HCT116 (cell line): ENCODE measurements at regions not wholly inside any gene's neighbourhood (a gene's known extent, or its start where the extent isn't known, plus 50 kb on each side); places are given as distances from the start of the nearest gene placed in this dataset.

Source experiments
- ATAC-seq: fragments of 200-7000 bp; cut with Tn5 transposase; 2 replicates; pipeline ENCODE4 v1.9.1; 2020; ENCODE audit warnings: mild to moderate bottlenecking, moderate library complexity
- BruUV-seq: library from RNA; stranded (reverse); fragments of 400-500 nt; replicated peaks from 2 replicates; lab custom pipeline; 2021; lab: Mats Ljungman, UMichigan
- CTCF ChIA-PET: fragments of 300-600 bp; sonication (Branson Sonifier 250); formaldehyde crosslinking; loops from one replicate; lab custom pipeline; 2021; ENCODE audit warnings: antibody characterized with exemption; lab: Charles Lee
- POLR2A ChIA-PET: fragments of 300-600, 350-600 bp; sonication (Branson Sonifier 250); formaldehyde crosslinking; loops from one replicate; lab custom pipeline; 2021; ENCODE audit warnings: antibody characterized with exemption; lab: Charles Lee
- RAD21 ChIA-PET, 2 experiments: fragments of 300-600 bp; sonication (Branson Sonifier 250); formaldehyde crosslinking; loops; one replicate each; lab custom pipeline; 2023; ENCODE audit warnings: low total read pairs in 2 of 2; ENCODE audit not compliant: uncharacterized antibody in 2 of 2, unreplicated experiment in 2 of 2, low non-redundant PET in 1 of 2; lab: Charles Lee
- DNase-seq: peaks from one replicate; pipeline ENCODE4 v3.0.0-alpha.2; 2010; ENCODE audit warnings: low read depth, low spot score
- H2AFZ ChIP-seq: fragments of 200-600 bp; shearing (Covaris generic), sonication (generic); 2 replicates; pipeline ENCODE4 v1.6.1; 2017; ENCODE audit warnings: low read depth, mixed run types, mixed read lengths, antibody characterized with exemption, low read length; ENCODE audit not compliant: poor library complexity, severe bottlenecking
- H3K27ac ChIP-seq: 2 replicates; pipeline ENCODE4 v1.5.1; 2012; ENCODE audit warnings: low read depth, low read length
- H3K27me3 ChIP-seq: fragments of 200-600 bp; sonication (generic); 2 replicates; pipeline ENCODE4 v1.6.1; 2016; ENCODE audit warnings: mixed run types, low read length, mixed read lengths; ENCODE audit not compliant: insufficient read depth
- H3K36me3 ChIP-seq, 2 experiments: fragments of 200-500 bp in 1 of 2; fragments of 200-600 bp in 1 of 2; sonication (Bioruptor generic) in 1 of 2; sonication (generic) in 1 of 2; 2 replicates each; pipeline versions ENCODE4 v1.5.1 to v1.6.1; 2014 to 2016; ENCODE audit warnings: low read length in 2 of 2, inconsistent platforms in 1 of 2, mixed read lengths in 1 of 2, mixed run types in 1 of 2; ENCODE audit not compliant: insufficient read depth in 2 of 2, control insufficient read depth in 1 of 2
- H3K4me1 ChIP-seq, 2 experiments: fragments of 200-600 bp in 1 of 2; sonication (generic) in 1 of 2; 2 replicates each; pipeline versions ENCODE4 v1.5.1 to v1.6.1; 2012 to 2017; ENCODE audit warnings: low read length in 2 of 2, inconsistent platforms in 1 of 2, mild to moderate bottlenecking in 1 of 2, mixed read lengths in 1 of 2, mixed run types in 1 of 2, moderate library complexity in 1 of 2; ENCODE audit not compliant: insufficient read depth in 2 of 2, control insufficient read depth in 1 of 2
- H3K4me2 ChIP-seq: fragments of 200-600 bp; sonication (generic); 2 replicates; pipeline ENCODE4 v1.6.1; 2017; ENCODE audit warnings: mixed run types, low read length, mixed read lengths
- H3K4me3 ChIP-seq, 2 experiments: fragments of 200-600 bp in 1 of 2; sonication (generic) in 1 of 2; replicated peaks in 1 of 2; 2 replicates each; pipeline ENCODE4 v1.5.1; 2011 to 2016; ENCODE audit warnings: low read length in 2 of 2, control low read depth in 1 of 2, low read depth in 1 of 2, mild to moderate bottlenecking in 1 of 2, mixed read lengths in 1 of 2, mixed run types in 1 of 2
- H3K79me2 ChIP-seq: fragments of 200-600 bp; sonication (generic); 2 replicates; pipeline ENCODE4 v1.6.1; 2017; ENCODE audit warnings: mild to moderate bottlenecking, mixed run types, low read length, moderate library complexity, mixed read lengths; ENCODE audit not compliant: insufficient read depth
- H3K9ac ChIP-seq: fragments of 200-600 bp; sonication (generic); 2 replicates; pipeline ENCODE4 v1.6.1; 2016; ENCODE audit warnings: low read length, mixed read lengths
- H3K9me2 ChIP-seq: fragments of 200-600 bp; sonication (generic), shearing (Covaris generic); 2 replicates; pipeline ENCODE4 v1.6.1; 2017; ENCODE audit warnings: mixed run types, mild to moderate bottlenecking, moderate library complexity; ENCODE audit not compliant: insufficient read depth
- H3K9me3 ChIP-seq, 2 experiments: fragments of 200-500 bp in 1 of 2; fragments of 200-600 bp in 1 of 2; sonication (Bioruptor generic) in 1 of 2; sonication (generic) in 1 of 2; 2 replicates each; pipeline ENCODE4 v1.6.1; 2014 to 2017; ENCODE audit warnings: low read length in 2 of 2, mixed read lengths in 2 of 2, inconsistent platforms in 1 of 2, low read depth in 1 of 2, mild to moderate bottlenecking in 1 of 2, mixed run types in 1 of 2, moderate library complexity in 1 of 2; ENCODE audit not compliant: control insufficient read depth in 1 of 2, insufficient read depth in 1 of 2
- H4K20me1 ChIP-seq: fragments of 200-600 bp; sonication (generic), shearing (Covaris generic); 2 replicates; pipeline ENCODE4 v1.6.1; 2017; ENCODE audit warnings: mixed run types, mild to moderate bottlenecking, moderate library complexity; ENCODE audit not compliant: insufficient read depth
- ATF3 ChIP-seq: IDR thresholded peaks from 2 replicates; pipeline ENCODE4 v1.6.1; 2012
- CBX3 ChIP-seq: IDR thresholded peaks from 2 replicates; pipeline ENCODE4 v1.6.1; 2012; ENCODE audit warnings: low read depth
- CTCF ChIP-seq, 3 experiments: fragments of 200-600 bp in 1 of 3; sonication (generic) in 1 of 3; IDR thresholded peaks in 2 of 3; conservative IDR thresholded peaks in 1 of 3; 2 replicates each; pipeline ENCODE4 v1.5.1; 2012 to 2017; ENCODE audit warnings: low read depth in 2 of 3, low read length in 2 of 3, antibody characterized with exemption in 1 of 3, borderline replicate concordance in 1 of 3, control low read depth in 1 of 3, mild to moderate bottlenecking in 1 of 3, mixed read lengths in 1 of 3, mixed run types in 1 of 3, moderate library complexity in 1 of 3; ENCODE audit not compliant: insufficient read depth in 1 of 3
- EGR1 ChIP-seq: IDR thresholded peaks from 2 replicates; pipeline ENCODE4 v1.6.1; 2012; ENCODE audit warnings: low read depth
- ELF1 ChIP-seq: IDR thresholded peaks from 2 replicates; pipeline ENCODE4 v1.6.1; 2012; ENCODE audit warnings: low read depth, borderline replicate concordance
- EZH2 ChIP-seq: fragments of 200-600 bp; sonication (generic); IDR thresholded peaks from 2 replicates; pipeline ENCODE4 v1.6.1; 2017; ENCODE audit warnings: antibody characterized with exemption, mixed run types
- EZH2phosphoT487 ChIP-seq: fragments of 200-600 bp; IDR thresholded peaks from 2 replicates; pipeline ENCODE4 v1.6.1; 2018; ENCODE audit warnings: antibody characterized with exemption, borderline replicate concordance
- FOSL1 ChIP-seq: IDR thresholded peaks from 2 replicates; pipeline ENCODE4 v1.6.1; 2012; ENCODE audit warnings: low read depth
- MAX ChIP-seq: IDR thresholded peaks from 2 replicates; pipeline ENCODE4 v1.6.1; 2012
- SIN3A ChIP-seq: IDR thresholded peaks from 2 replicates; pipeline ENCODE4 v1.6.1; 2012; ENCODE audit warnings: low read depth
- SP1 ChIP-seq: IDR thresholded peaks from 2 replicates; pipeline ENCODE4 v1.6.1; 2012; ENCODE audit warnings: low read depth
- TCF7L2 ChIP-seq: IDR thresholded peaks from 2 replicates; pipeline ENCODE4 v1.7.0; 2011; ENCODE audit warnings: borderline replicate concordance, inconsistent platforms; ENCODE audit not compliant: insufficient read depth, insufficient read length; ENCODE audit errors: extremely low read depth
- YY1 ChIP-seq: IDR thresholded peaks from 2 replicates; pipeline ENCODE4 v1.6.1; 2011; ENCODE audit warnings: low read length, low read depth, moderate library complexity, mild to moderate bottlenecking; ENCODE audit not compliant: insufficient replicate concordance; ENCODE audit errors: extremely low read depth
- ZNF274 ChIP-seq: fragments of 200-500 bp; sonication (Bioruptor generic); IDR thresholded peaks from 2 replicates; pipeline ENCODE4 v1.6.1; 2014; ENCODE audit warnings: mild to moderate bottlenecking, low read depth, low read length, inconsistent platforms
- intact Hi-C: fragments of 100-400 bp; cut with micrococcal nuclease; formaldehyde crosslinking; loops from 2 replicates; pipeline ENCODE4 v1.10.0; 2022

GRCh38 chr11:119936426-119936825, 201.5 kb downstream of the TRIM29 start (continued):
- TF ChIP-seq EZH2: no peak
- TF ChIP-seq MAX: no peak
- no peak for TF ChIP-seq ELF1

- TF ChIP-seq ZNF274 (no peak), CBX3 (no peak), SP1 (no peak), EZH2 (no peak)
- intact Hi-C loops: no loop called here
- Histone ChIP-seq H2AFZ (no peak overlapping the region), H3K4me3 (no peak overlapping the region), H3K9ac (no peak overlapping the region), H4K20me1 (no peaks in the 10 kb centered on the region), H3K27me3 (peaks cover 60% of the 10 kb centered on the region), H3K27ac (no peak overlapping the region), H3K4me2 (no peak overlapping the region), H3K79me2 (no peaks in the 10 kb centered on the region), H3K36me3 (no peaks in the 10 kb centered on the region), H3K4me1 (no peaks in the 10 kb centered on the region), H3K9me2 (no peaks in the 10 kb centered on the region), H3K9me3 (no peaks in the 10 kb centered on the region)
- CTCF ChIA-PET: no interaction called here
- POLR2A ChIA-PET: no interaction called here
- BruUV-seq: no TSS peak
- ATAC-seq: no peak
- DNase-seq: no peak
- RAD21 ChIA-PET: no interaction called here
Observed at GRCh38 chr11:119935349-119935925, 202.5 kb downstream of the TRIM29 start.

GRCh38 chr11:119934866-119935265, 203.0 kb downstream of the TRIM29 start:
- TF ChIP-seq YY1 (no peak), EGR1 (no peak), SIN3A (no peak), ATF3 (no peak), FOSL1 (no peak), ELF1 (no peak), TCF7L2 (no peak), CTCF (IDR thresholded peaks at IDR 0.05 in 2 of 3, conservative IDR thresholded peaks at IDR 0.05 in 1 of 3; ENCODE audit: borderline replicate concordance in 1 of 3, insufficient read depth in 1 of 3, low read depth in 2 of 3, low read length in 2 of 3) (no peak), EZH2phosphoT487 (no peak), EZH2 (no peak)
- RAD21 ChIA-PET: no interaction called here
- DNase-seq (no peak), ATAC-seq (no peak)
- no peak overlapping the region for H3K4me2 ChIP-seq
- no peaks in the 10 kb centered on the region for H3K9me2 ChIP-seq
- POLR2A ChIA-PET: no interaction called here
- no peaks in the 10 kb centered on the region for H3K79me2 ChIP-seq
- no peaks in the 10 kb centered on the region for H3K9me3 ChIP-seq
- H3K4me1 ChIP-seq: no peaks in the 10 kb centered on the region
- no peaks in the 10 kb centered on the region for H3K36me3 ChIP-seq
- CTCF ChIA-PET: no interaction called here
- H4K20me1 ChIP-seq: no peaks in the 10 kb centered on the region
- no TSS peak for BruUV-seq
- H3K27ac ChIP-seq: no peak overlapping the region
- no peak overlapping the region for H3K9ac ChIP-seq
- H3K27me3 ChIP-seq: peaks cover 65% of the 10 kb centered on the region
- intact Hi-C loops: no loop called here
- H3K4me3 ChIP-seq: no peak overlapping the region
- H2AFZ ChIP-seq: no peak overlapping the region
